ENCODE measurements at regions not wholly inside any gene's neighbourhood (a gene's known extent, or its start where the extent isn't known, plus 50 kb on each side); places are given as distances from the start of the nearest gene placed in this dataset.

DNA sequence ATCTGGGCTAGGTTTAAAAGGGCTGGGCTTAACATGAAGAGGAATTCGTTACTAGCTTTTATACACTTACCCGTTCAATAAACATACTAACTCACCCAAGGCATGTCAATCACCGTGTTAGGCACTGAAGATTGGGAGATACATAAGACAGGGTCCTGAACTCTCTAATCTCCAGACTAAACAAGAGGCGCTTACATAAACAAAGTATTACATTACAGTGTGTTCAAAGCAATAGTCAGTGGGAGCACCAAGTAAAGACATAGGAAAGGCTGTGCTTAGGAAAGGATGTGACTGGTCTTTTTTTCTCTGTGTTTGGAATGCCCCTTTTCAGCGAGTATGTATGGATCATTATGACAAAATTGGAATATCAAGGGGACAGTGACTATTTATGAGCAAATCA lies 203.6 kb upstream of the ADRA1B start:
- no peak for DNase-seq

DNA sequence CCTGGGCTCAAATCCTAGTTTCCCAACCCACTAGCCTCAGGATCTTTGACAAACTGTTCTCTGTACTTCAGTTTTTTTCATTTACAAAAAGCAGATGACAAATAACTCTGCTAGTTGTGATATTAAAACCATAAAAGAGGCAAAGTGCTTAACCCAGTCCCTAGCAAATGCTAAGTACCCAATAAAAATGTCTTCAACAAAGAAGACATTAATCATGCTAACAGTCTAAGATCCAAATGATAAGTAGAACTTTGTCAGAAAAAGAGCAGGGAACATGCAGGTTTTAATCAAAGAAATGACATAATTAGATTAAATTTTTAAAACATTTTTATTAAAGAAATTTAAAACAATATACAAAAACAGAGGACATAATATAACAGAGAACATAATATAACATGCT lies 203.0 kb upstream of the ADRA1B start:
- no peak for DNase-seq

DNA sequence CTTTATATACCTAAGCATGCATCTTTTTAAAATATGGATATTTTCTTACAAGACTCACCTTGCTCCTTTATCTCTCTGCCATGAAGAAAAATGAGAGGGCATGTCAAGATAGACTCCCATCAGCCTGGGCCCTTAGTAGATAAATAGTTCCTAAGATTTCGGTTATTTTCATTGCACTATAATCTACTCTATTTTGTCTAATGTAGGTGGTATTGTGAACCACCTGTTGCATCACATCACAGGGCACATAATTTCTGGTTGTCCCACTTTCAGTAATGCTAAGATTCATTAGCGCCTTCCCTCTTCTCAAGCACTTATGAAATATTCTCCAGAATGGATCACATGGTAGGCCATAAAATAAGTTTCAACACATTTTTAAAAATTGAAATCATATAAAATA lies 202.5 kb upstream of the ADRA1B start:
- no peak for DNase-seq

- no peak for DNase-seq
These were observed 190.8 kb upstream of the ADRA1B start for GRCh38 chr5:159725475-159725874.

- DNase-seq, result no peak
These were observed 189.1 kb upstream of the ADRA1B start for GRCh38 chr5:159727167-159727566.

DNA sequence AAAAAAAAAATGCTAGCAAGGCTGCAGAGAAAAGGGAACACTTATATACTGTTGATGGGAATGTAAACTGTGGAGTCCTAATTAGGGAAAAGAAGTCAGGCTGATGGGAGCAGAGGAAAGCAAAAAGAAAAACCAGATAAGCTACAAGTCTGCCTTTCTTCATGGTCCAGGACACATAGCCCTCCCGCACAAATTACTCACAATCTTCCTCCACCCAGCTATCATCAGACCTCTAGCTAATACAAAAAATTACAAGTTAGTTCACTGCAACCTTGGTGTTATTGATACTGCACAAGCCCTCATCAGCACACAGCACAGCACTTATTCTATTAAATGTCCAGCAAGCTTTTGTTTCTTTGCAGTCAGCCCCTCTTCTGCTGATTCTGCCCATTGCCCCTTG lies 186.0 kb upstream of the ADRA1B start:
- DNase-seq, result no peak

DNA sequence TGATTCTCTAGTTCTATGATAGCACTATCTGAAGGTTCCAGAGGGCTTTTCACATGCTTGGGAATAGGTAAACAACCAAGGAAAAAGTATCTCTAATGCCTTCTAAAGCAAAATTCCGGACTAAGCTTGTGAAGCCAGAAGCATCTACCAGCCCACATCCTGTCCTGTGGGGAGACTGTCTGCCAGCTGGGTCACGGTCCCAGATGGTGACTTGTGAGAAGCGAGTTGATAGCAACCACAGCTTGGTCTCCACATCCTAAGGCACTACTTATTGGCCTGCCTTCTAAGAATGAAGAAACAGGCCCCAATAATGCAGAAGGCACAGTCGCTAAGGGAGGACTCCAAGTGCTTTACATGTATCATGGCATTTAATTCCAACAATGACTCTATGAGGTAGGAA lies 184.1 kb upstream of the ADRA1B start:
- DNase-seq, result peak; percentile 2

GRCh38 chr5:159734366-159734765 lies 181.9 kb upstream of the ADRA1B start:
- DNase-seq, result no peak

- DNase-seq, result no peak
These were observed 181.2 kb upstream of the ADRA1B start for GRCh38 chr5:159735036-159735435.

- no peak for DNase-seq
These were observed 180.3 kb upstream of the ADRA1B start for GRCh38 chr5:159735749-159736660.

DNA sequence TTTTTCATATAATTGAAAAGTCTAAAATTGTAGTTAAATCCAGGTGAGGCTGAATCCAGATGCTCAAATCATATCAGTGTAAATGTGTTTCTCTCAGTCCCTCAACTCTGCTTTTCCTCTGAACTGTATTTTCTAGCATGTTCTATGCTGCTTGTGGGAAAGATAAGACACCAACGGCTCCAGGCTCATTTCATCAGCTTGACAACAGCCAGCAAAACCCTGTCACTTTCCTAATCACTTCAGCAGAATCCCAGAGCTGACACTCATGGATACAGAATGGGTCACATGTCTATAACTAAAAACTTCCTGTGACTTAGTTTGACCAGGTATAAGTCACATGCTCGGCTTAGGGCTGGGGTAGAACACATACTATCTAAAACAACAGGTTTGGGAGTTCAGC lies 179.4 kb upstream of the ADRA1B start:
- DNase-seq, result no peak

GRCh38 chr5:159737263-159737662 lies 179.0 kb upstream of the ADRA1B start:
- no peak for DNase-seq

DNA sequence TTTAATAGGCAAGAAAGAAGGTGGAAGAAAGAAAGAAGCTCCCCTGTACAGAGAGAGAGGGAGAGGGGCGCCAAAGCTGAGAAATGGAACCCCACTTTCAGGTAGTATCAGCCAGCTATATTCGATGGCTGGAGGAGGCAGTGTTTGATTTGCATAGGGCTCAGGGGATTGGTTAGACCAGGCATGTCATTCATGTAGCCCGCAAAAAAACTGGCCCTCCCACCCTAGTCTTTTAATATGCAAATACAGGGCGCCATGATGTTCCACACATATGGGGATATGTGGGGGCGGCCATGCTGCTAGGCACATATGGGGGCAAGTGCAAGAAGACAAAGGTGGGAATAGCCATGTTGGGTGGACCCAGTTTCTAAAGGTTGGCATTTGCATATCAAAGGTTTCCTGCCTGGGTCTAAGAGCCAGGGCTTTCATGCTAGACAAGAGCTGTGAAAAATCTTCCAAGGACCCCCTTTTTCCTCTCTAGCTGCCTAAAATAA lies 174.4 kb upstream of the ADRA1B start:
- no peak for DNase-seq

DNA sequence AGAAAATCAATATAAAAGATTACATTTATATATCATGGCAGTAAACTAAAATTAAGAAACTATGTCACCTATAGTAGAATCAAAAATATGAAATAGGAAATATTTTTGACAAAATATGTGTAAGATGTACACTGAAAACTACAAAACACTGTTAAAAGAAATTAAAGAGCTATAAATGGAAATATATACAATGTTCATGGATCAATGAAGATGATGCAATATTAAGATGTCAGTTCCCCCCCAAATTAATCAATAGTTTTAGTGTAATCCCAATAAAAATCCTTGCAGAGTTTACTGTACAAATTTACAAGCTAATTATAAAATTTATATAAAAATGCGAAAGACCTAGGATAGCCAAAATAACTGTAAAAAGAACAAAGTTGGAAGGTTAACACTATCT lies 173.0 kb upstream of the ADRA1B start:
- no peak for DNase-seq

GRCh38 chr5:159746707-159747106 lies 169.6 kb upstream of the ADRA1B start:
- DNase-seq, result no peak

- no peak for DNase-seq
These were observed 167.1 kb upstream of the ADRA1B start for GRCh38 chr5:159749146-159749545.

- no peak for DNase-seq
These were observed 166.1 kb upstream of the ADRA1B start for GRCh38 chr5:159750226-159750625.

GRCh38 chr5:159751459-159751858 lies 164.8 kb upstream of the ADRA1B start:
- DNase-seq, result no peak

GRCh38 chr5:159752622-159753275 lies 163.5 kb upstream of the ADRA1B start:
- DNase-seq, result no peak

- no peak for DNase-seq
These were observed 158.1 kb upstream of the ADRA1B start for GRCh38 chr5:159758189-159758588.

- DNase-seq, result no peak
These were observed 156.4 kb upstream of the ADRA1B start for GRCh38 chr5:159759791-159760290.

- DNase-seq, result no peak
These were observed 153.4 kb upstream of the ADRA1B start for GRCh38 chr5:159762921-159763320.

DNA sequence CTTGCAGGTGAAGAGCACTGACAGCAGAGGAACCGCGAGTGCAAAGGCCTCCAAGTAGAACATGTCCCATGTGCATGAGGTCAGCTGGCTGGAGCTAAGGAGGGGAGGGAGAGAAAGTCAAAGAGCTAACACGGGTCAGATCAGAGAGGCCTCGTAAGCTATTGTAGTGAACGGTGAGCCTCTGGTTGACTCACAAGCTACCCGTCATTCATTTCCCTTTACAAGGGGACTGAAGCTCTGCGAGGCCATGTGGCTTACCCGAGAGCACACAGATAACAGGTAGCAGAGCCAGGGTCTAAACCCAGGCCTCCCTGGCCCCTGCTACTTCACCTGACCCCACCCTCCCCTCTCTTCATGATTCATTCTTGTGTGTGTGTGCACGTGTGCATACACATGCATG lies 152.7 kb upstream of the ADRA1B start:
- no peak for DNase-seq
